SH-SY5Y (cell line): ENCODE measurements at regions not wholly inside any gene's neighbourhood (a gene's known extent, or its start where the extent isn't known, plus 50 kb on each side); places are given as distances from the start of the nearest gene placed in this dataset.

ENCODE experiments used
- GATA2 ChIP-seq: IDR thresholded peaks from 2 replicates; pipeline ENCODE4 v1.6.1; 2011; ENCODE audit warnings: mild to moderate bottlenecking, low read depth, low read length
- GATA3 ChIP-seq: IDR thresholded peaks from 2 replicates; pipeline ENCODE4 v1.6.1; 2011; ENCODE audit warnings: low read depth, mild to moderate bottlenecking, low read length, moderate library complexity

DNA sequence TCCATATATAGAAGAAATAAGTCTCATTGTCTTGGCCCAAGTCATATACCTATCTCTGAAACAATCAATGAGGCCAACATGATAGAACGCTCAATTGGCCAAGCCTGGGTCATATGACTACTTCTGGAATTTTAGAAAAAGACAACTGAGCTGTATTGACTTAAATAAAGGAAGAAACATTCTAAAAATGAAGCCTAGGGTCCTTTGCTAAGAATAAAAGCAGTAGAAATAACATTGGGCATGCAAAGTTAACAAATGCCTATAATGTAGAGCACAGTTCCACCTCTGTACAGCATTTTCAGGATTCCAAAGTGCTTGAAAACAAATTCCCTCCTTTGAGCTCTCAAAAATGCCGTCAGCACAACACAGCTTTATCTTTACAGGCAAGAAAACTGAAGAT, 391.8 kb downstream of the PRELID2 start:
- no peak for TF ChIP-seq GATA2
- no peak for TF ChIP-seq GATA3

DNA sequence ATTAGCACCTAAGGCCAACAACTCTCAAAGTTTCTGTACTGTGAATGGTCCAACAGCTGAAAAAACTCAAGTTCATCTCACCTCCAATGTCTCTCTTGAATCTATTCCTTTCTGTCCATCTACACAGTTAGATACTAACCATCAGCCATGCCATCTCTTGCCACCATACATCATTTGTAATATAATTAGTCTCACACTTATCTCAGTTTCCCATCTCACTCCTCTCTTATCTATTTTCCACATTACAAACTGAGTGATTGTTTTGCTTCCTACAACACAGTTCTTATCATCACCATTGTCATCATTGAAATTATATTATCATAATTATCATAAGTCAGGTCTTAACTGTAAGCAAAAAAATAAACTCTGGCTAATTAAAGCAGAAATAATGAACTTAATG, 393.9 kb downstream of the PRELID2 start:
- TF ChIP-seq GATA3 = peak; percentile 75; the same call in 1 of the 2 replicates
- TF ChIP-seq GATA2 = peak; percentile 20; the same call in 1 of the 2 replicates

DNA sequence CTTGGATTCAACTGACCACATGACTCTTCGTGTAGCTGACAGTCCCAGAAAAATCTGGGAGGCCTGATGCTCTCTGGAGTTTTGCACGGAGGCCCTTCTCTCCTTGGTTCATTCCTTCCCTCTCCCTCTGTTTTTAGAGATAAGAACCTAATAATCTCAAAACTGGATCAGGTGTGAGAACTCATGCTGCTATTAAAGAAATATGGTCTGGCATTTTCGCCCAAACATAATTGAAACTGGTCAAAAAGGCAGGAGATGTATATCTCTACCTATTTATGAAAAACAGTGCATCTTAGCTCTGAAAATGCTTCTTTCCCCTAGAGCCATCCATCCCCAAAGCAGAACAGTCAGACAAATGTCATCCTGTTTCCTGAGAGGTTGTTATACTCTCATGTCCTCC, 397.5 kb downstream of the PRELID2 start:
- TF ChIP-seq GATA2 = peak; percentile 63
- peak; percentile 64 for TF ChIP-seq GATA3

DNA sequence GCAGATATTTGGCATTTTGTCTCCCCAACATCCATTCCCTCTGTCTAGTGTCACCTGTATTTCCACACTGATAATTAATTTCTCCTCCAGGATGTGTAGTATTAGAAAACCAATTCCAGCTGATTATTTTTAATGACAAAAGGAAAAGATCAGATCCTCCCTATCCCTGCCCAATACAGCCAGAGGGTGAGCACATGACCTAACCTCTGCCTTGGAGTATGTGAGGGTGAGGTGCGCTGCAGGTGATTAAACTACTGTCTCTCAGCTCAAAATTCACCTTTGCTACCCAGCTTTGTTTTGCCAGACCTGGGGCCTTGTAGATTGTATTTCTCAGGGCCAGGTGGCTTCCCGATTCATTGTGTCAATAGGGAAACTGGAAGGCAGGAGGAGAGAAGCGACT, 402.1 kb downstream of the PRELID2 start:
- TF ChIP-seq GATA3 (no peak), GATA2 (no peak)

DNA sequence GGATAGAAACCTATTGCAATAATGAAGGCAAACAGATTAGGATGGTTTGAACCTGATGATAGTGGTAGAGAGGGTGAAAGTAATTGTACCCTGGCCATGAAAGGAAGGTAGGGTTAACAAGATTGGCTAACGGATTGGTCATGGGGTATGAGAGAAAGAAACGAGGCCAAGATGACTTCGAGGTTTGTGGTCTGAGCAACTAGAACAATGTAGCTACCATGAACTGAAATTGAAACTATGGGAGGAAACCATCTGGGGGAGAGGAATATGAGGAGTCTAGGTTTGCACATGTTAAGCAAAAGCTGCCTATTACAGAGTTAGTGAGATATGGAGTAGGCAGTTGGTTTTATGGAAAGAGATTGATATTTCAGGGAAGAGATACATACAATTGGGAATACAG, 406.0 kb downstream of the PRELID2 start:
- TF ChIP-seq GATA3 (no peak), GATA2 (no peak)

DNA sequence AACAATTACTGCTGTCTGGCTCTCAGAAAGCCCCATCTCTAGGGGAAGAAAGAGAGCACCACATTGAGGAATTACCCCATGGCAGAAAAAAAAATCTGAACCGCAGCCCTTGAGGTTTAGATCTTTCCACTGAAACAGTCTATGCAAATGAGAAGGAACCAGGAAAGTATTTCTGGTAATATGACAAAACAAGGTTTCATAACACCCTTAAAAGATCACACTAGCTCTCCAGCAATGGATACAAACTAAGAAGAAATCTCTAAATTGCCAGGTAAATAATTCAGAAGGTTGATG, 427.1 kb downstream of the PRELID2 start:
- TF ChIP-seq GATA3 (no peak), GATA2 (no peak)

DNA sequence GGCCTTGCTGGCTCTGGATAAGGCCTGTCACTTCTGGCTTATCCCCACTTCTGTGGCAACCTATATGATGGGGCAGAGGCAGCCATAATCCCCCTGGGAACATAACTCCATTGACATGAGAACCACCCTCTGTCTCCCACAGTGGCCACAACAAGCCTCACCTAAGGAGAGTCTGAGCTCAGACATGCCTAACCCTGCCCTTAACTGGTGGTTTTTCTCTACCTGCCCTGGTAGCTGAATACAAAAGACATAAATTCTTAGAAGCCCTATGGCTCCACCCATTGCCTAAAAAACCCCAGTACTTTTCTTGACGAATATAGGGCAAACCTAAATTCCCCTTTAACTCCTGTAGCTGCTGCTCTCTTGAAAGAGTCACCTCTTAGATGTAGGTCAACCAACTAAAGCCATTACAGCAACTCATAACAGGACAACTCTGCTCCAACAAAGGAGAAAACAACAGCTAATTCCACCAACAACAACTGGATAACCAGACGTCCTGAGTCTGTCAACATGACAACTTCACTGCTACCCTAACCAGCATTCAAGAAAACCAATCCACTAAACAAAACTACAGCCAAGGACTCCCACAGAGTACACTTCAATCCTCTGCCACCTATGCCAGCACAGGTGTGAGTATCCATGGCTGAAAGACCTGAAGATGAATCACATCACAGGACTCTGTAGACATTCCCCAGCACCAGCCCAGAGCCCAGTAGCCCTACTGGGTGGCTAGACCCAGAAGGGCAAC, 427.7 kb downstream of the PRELID2 start:
- TF ChIP-seq GATA3 (no peak), GATA2 (no peak)

DNA sequence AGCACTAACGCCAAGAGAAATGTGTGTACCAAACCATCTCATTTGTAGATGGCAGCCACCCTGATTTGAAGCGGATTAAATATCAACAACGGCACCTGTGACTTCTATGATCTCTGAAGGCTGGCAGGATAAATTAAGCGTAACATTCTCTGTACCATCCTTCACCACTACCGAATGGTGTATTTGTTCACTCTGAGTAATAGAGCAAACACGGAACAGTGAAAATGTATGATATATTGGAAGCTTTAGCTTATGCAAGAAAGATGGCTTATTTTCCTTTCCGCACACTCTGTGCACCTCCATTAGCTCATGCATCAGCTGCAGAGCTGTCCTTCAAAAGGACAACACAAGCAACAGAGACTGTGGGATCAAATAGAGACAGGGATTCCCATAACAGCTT, 431.1 kb downstream of the PRELID2 start:
- TF ChIP-seq GATA3 = no peak
- TF ChIP-seq GATA2 = no peak

DNA sequence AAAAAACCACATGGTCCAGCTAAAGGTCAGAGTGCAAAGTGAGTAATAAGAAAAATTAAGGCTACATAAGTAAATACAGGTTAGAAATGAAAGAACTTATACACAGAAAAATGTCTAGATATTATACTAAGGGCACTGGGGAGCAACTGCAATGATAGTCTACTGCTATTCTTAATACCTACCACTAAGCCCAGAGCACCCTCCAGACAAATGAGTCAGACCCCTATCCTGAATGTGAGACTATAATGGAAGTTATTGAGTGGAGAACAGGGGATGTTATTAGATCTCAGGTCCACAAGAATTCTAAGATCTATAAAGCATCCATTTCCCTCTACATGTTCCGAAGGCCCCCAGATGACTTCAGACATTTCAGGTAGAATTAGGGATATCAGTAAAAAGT, 438.3 kb downstream of the PRELID2 start:
- TF ChIP-seq GATA2 = no peak
- no peak for TF ChIP-seq GATA3

DNA sequence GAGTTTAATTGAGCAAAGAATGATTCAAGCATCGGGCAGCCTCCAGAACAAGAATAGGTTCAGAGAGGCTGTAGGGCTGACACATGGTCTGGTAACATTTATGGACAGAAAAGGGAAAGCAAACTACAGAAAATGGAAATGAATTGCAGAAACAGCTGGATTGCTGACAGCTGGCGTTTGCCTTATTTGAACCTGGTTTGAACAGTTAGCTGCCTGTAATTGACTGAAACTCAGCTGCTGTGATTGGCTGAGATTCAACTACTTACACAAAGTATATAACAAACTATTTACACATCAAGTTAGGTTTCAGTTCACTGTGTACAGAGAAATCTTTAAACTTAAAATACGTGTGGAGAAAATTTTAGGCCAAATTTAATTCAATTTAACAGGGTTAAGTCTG, 441.7 kb downstream of the PRELID2 start:
- TF ChIP-seq GATA3 = no peak
- no peak for TF ChIP-seq GATA2

DNA sequence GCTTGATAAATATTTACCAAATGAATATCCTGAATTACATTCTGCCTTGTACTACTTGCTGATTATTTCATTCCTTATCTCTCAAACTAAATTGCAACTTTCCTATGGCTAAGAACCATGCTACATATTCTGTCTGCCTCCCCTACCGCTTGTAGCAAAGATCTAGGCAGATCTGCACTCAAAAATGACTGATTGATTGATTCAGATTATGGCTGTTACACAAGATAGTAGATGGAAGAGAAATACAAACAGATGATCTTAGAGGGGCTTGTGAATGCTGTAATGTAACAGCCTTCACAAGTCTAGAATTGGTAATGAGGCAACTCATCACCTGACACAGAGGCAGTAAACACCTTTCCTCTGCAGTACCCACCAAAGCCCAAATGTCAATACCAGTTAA, 446.1 kb downstream of the PRELID2 start:
- TF ChIP-seq GATA2 (no peak), GATA3 (no peak)

DNA sequence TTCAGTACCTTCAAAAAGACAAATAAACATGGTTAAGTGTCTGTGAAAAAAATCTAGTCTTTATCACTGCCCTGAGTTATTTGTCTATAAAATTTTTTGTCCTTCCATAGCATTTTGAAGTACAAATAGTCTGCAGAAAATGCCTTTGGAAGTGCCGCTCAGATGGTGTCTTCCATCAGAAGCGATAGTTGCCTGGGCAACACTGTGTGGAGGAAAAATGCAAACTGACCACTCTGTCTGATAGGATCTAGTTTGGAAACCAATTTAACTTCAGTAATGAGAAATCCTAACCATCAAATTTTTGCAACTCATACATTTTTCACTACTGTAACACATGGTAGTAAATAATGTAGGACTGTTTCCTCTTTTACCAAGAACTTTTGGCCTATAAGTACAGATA, 449.9 kb downstream of the PRELID2 start:
- TF ChIP-seq GATA3 = no peak

DNA sequence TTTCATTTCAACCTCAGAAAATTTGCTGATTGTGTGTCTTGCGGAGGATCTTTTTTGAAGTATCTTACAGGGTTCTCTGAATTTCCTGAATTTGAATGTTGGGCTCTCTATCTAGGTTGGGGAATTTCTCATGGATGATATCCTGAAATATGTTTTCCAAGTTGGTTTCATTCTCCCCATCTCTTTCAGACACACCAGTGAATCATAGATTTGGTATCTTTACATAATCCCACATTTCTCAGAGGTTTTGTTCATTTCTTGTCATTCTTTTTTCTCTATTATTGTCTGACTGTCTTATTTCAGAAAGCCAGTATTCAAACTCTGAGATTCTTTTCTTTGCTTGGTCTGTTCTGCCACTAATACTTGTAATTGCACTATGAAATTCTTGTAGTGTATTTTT, 456.9 kb downstream of the PRELID2 start:
- TF ChIP-seq GATA2 = no peak

DNA sequence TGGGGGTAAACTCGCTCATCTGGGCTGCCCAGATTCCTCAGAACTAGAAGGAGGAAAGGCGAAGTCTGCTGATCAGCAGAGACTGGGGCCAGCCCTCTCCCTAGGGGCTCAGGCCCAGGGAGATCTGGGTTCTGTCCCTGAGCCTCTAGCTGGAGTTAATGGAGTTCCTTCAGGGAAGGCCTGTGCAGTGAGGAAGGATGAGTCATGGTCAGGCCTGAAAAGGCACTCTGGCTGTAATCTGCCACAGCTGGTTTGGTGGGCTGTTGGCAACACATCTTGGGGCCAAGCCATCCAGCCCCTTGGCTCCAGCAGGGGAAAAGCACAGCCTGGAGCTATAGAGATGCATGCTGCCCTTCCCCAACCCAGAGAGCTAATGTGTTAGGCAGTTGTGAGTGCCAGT, 459.6 kb downstream of the PRELID2 start:
- TF ChIP-seq GATA3 = no peak
- no peak for TF ChIP-seq GATA2

DNA sequence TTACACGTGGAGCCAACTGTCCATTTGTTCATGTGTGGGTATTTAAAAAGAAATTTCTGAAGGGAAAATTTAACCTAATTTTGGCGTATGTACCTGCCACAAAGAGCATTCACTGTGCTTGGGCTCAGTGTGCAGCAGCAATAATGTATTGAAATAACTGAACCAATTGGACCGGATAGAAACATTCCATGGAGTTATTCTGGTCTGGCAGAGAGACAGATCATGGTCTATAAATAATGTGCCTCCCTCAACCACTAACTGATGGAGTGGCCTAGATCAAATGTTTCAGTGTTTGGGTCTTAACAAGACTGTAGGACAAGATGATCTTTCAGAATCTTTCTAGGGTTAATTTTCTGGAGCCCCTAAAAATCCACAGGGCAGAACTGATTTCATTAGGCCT, 469.7 kb downstream of the PRELID2 start:
- TF ChIP-seq GATA2 (no peak), GATA3 (no peak)

DNA sequence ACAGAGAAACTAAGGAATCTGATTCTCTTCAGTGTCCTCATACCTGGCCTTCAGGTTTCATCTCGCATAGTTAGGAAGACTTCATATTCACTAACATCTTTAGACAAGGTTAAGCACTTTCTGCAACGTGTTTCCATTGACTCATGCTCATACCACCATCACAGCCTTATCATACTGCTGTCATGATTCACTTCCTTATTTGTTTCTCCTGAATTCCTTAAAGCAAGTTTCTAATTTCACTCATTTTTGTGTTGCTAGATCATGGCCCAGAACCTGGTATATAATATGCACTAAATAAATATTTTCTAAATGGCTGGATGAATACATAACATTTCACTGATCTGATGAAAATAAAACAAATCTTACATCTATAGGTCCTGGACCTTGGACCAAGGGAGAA, 472.9 kb downstream of the PRELID2 start:
- TF ChIP-seq GATA3 = no peak
- TF ChIP-seq GATA2 = no peak
